T47D (cell line): ENCODE measurements at regions not wholly inside any gene's neighbourhood (a gene's known extent, or its start where the extent isn't known, plus 50 kb on each side); places are given as distances from the start of the nearest gene placed in this dataset.
A peak's percentile ranks its signal among the peaks of the same experiment; 100 is the strongest.

ENCODE experiments used
- DNase-seq, 2 experiments: peaks; one replicate each; pipeline versions ENCODE4 v3.0.0 to v3.0.0-alpha.2; 2011 to 2012; ENCODE audit warnings: low read depth in 1 of 2, low spot score in 1 of 2
- JUND ChIP-seq: IDR thresholded peaks from 2 replicates; pipeline ENCODE4 v1.6.1; 2012; ENCODE audit warnings: low read depth
- in situ Hi-C: cut with HindIII; loops from 2 replicates; pipeline ENCODE4 v1.10.0; 2016; ENCODE audit warnings: low sequenced_read_pairs, low pct_unique_long_range_greater_than_20kb

DNA sequence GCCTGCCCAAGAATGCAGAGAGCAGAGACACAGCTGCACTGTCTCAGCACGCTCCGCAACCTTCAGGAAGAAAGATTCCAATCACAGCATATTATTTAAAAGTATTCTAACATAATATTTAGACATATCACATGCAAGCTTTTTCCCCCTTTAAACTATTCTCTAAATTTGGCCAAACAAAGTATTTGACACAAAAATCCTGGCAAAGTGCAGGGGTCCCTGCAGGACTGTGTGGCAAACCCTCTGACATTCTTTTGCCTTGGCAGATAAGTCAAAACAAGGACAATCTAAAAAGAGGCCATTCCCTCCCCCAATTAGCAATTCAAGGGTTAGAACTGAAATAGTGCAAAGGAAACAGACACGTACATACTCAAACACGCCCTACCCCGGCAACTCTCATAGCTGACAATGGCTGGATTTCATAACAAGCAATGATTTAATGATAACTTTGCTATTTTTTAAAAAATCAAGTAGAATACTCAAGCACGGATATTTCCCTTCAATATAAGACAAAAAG lies 225.3 kb downstream of the MRPL39 start:
- DNase-seq = no peak
- TF ChIP-seq JUND = no peak
- in situ Hi-C loops = no loop called here

DNA sequence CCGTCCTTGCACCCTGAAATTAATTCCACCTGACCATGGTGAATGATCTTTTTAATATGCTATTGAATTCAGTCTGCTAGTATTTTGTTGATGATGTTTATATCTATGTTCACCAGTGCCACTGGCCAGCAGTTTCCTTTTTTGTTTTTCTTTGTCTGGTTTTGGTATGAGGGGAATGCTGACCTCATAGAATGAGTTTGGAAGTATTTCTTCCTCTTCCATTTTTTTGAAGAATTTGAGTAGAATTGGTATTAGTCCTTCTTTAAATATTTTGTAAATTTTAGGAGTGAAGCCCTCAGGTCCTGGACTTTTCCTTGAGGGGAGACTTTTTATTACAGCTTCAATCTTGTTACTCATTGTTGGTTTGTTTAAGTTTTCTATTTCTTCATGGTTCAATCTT lies 231.6 kb downstream of the MRPL39 start:
- no peak for TF ChIP-seq JUND
- no peak for DNase-seq
- in situ Hi-C loops = no loop called here

GRCh38 chr21:25373126-25374082 lies 233.9 kb downstream of the MRPL39 start:
- no peak for TF ChIP-seq JUND
- peak in 1 of 2 experiments; percentile 5 for DNase-seq
- in situ Hi-C loops = no loop called here

GRCh38 chr21:25371841-25372425 lies 235.3 kb downstream of the MRPL39 start:
- in situ Hi-C loops = no loop called here
- TF ChIP-seq JUND = no peak
- no peak for DNase-seq

- no peak for DNase-seq
- in situ Hi-C loops = no loop called here
Observed at GRCh38 chr21:25370311-25370744, 237.0 kb downstream of the MRPL39 start.

GRCh38 chr21:25369524-25370300 lies 237.6 kb downstream of the MRPL39 start:
- no peak for TF ChIP-seq JUND
- in situ Hi-C loops = no loop called here
- DNase-seq = no peak

More at GRCh38 chr21:25370311-25370744, 237.0 kb downstream of the MRPL39 start:
- no peak for TF ChIP-seq JUND

DNA sequence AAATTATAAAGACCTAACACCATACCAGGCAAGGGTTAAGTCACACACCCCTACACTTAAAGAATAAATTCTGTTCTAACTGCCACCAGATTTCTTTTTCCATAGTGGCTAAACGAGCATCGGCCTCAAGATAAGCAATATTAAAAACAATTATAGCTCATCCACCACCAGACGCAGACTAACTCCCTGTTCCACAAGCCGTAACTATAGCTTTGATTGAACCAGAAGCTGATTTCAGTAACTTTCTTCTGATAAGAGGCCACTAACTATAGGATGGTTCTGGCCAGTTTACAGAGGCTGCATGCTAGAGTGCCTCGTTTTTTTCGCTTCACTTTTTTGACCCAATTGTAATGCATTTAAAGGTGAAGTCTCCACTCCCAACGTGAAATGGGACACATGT lies 238.8 kb downstream of the MRPL39 start:
- in situ Hi-C loops = no loop called here
- TF ChIP-seq JUND = no peak
- DNase-seq = no peak

- no peak for TF ChIP-seq JUND
- in situ Hi-C loops = no loop called here
- no peak for DNase-seq
Observed at GRCh38 chr21:25366116-25366515, 241.2 kb downstream of the MRPL39 start.

DNA sequence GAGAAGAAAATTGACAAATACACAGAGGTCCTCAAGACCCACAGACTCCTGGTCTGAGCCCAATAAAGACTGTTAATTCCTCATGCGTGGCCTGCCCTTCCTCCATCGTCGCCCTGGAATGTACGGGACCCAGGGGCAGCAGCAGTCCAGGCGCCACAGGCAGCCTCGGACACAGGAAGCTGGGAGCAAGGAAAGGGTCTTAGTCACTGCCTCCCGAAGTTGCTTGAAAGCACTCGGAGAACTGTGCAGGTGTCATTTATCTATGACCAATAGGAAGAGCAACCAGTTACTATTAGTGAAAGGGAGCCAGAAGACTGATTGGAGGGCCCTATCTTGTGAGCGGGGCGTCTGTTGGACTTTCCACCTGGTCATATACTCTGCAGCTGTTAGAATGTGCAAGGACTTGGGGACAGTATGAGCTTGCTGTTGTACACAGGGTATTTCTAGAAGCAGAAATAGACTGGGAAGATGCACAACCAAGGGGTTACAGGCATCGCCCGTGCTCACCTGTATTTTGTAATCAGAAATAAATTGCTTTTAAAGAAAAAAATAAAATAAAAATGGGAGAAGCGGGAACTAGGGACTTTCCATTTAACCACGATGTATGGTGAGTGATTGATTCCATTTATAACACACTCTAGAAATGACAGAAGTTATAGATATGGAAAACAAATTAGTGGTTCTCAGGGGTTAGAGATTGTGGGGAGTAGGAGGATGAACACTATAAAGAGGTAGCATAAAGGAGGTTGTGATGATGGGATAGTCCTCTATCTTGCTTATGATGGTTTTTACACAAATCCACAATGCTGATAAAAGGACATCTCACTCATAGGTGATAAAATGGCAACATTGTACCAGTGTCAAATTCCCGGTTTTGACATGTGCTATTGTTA lies 244.7 kb downstream of the MRPL39 start:
- DNase-seq = no peak
- in situ Hi-C loops = no loop called here
- no peak for TF ChIP-seq JUND

DNA sequence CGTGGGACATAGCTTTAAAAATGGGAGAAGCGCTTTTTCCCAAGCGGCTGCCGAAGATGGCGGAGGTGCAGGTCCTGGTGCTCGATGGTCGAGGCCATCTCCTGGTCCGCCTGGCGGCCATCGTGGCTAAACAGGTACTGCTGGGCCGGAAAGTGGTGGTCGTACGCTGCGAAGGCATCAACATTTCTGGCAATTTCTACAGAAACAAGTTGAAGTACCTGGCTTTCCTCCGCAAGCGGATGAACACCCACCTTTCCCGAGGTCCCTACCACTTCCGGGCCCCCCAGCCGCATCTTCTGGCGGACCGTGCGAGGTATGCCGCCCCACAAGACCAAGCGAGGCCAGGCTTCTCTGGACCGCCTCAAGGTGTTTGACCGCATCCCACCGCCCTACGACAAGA lies 245.5 kb downstream of the MRPL39 start:
- in situ Hi-C loops = no loop called here
- no peak for TF ChIP-seq JUND
- no peak for DNase-seq

- no peak for DNase-seq
- in situ Hi-C loops = no loop called here
- TF ChIP-seq JUND = no peak
Observed at GRCh38 chr21:25361097-25361496, 246.2 kb downstream of the MRPL39 start.
